Tibial artery (tissue), 4 donors: ENCODE measurements at regions not wholly inside any gene's neighbourhood (a gene's known extent, or its start where the extent isn't known, plus 50 kb on each side); places are given as distances from the start of the nearest gene placed in this dataset.
A peak's percentile ranks its signal among the peaks of the same experiment; 100 is the strongest.

Experiments used
- DNase-seq, 2 donors: peaks; one replicate each; pipeline ENCODE4 v3.0.0-alpha.2; 2019
- H3K27ac ChIP-seq, 2 donors: fragments of 200-600 bp; sonication (generic) in 1 of 2; 1 replicate in 1 of 2; 2 replicates in 1 of 2; pipeline ENCODE4 v1.5.1; 2018 to 2019; ENCODE audit warnings: mild to moderate bottlenecking in 1 of 2
- H3K27me3 ChIP-seq, 2 donors: fragments of 200-600 bp; sonication (generic) in 1 of 2; one replicate each; pipeline versions ENCODE4 v1.5.1 to v1.6.0; 2016 to 2019
- H3K36me3 ChIP-seq, 3 donors: fragments of 200-600 bp; sonication (generic) in 2 of 3; one replicate each; pipeline ENCODE4 v1.5.1; 2016 to 2019; ENCODE audit warnings: mild to moderate bottlenecking in 2 of 3
- H3K4me1 ChIP-seq, 4 donors: fragments of 200-600 bp; sonication (generic) in 2 of 4; 1 replicate in 3 of 4; 2 replicates in 1 of 4; pipeline ENCODE4 v1.5.1; 2016 to 2019
- H3K4me3 ChIP-seq, 2 donors: fragments of 200-600 bp; sonication (generic) in 1 of 2; 1 replicate in 1 of 2; 2 replicates in 1 of 2; pipeline ENCODE4 v1.5.1; 2018 to 2019; ENCODE audit warnings: mild to moderate bottlenecking in 2 of 2
- H3K9me3 ChIP-seq, 3 donors: fragments of 200-600 bp; sonication (generic) in 1 of 3; one replicate each; pipeline ENCODE4 v1.5.1; 2016 to 2019
- intact Hi-C: fragments of 100-400 bp; cut with DNase I; formaldehyde crosslinking; loops from one replicate; pipeline ENCODE4 v1.15.0; 2023; ENCODE audit warnings: low total_unique reads
- TF ChIP-seq, protein P1 (sequence below), 2 experiments: fragments of 200-600 bp in 1 of 2; fragments of 450-650 bp in 1 of 2; IDR thresholded peaks; one replicate each; pipeline ENCODE4 v1.5.1; 2017 to 2019; ENCODE audit warnings: antibody characterized with exemption in 2 of 2, mild to moderate bottlenecking in 1 of 2, moderate library complexity in 1 of 2

DNA sequence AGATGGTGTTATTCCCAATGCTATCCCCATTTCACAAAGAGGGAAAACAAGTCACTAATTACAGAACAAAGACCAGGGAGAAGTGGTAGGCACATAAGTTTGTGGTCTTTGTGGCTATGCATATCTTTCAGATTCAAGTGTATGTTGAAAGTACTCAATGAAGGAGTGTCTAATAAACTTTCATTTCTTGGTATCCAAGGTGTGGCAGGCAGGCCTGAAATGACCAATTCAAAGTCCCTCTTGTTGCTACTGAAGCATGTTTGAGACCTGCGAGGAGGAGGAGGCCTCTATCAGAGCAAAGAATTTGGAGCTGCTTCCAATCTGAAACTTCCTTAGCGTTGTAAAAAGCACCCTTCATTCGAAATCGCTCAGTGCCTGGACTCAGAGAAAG lies 60.9 kb upstream of the KLF7 start:
- H3K9me3 ChIP-seq, result no peaks in the 10 kb centered on the region
- H3K36me3 ChIP-seq, result no peaks in the 10 kb centered on the region
- H3K27me3 ChIP-seq, result no peaks in the 10 kb centered on the region
- TF ChIP-seq, protein P1, sequence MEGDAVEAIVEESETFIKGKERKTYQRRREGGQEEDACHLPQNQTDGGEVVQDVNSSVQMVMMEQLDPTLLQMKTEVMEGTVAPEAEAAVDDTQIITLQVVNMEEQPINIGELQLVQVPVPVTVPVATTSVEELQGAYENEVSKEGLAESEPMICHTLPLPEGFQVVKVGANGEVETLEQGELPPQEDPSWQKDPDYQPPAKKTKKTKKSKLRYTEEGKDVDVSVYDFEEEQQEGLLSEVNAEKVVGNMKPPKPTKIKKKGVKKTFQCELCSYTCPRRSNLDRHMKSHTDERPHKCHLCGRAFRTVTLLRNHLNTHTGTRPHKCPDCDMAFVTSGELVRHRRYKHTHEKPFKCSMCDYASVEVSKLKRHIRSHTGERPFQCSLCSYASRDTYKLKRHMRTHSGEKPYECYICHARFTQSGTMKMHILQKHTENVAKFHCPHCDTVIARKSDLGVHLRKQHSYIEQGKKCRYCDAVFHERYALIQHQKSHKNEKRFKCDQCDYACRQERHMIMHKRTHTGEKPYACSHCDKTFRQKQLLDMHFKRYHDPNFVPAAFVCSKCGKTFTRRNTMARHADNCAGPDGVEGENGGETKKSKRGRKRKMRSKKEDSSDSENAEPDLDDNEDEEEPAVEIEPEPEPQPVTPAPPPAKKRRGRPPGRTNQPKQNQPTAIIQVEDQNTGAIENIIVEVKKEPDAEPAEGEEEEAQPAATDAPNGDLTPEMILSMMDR (IDR thresholded peaks at IDR 0.05), result no peak
- peak overlapping the region; percentile 27 to 34 for H3K4me3 ChIP-seq
- peak overlapping the region; percentile 57 for H3K27ac ChIP-seq
- H3K4me1 ChIP-seq, result peaks cover 0 to 44% (median 24%) of the 10 kb centered on the region in 4 donors
- no peak for DNase-seq
- intact Hi-C loops, result loop anchor here (5.0 kb wide), 1 partner anchor 54 kb away; no protein-coding TSS in a partner anchor

DNA sequence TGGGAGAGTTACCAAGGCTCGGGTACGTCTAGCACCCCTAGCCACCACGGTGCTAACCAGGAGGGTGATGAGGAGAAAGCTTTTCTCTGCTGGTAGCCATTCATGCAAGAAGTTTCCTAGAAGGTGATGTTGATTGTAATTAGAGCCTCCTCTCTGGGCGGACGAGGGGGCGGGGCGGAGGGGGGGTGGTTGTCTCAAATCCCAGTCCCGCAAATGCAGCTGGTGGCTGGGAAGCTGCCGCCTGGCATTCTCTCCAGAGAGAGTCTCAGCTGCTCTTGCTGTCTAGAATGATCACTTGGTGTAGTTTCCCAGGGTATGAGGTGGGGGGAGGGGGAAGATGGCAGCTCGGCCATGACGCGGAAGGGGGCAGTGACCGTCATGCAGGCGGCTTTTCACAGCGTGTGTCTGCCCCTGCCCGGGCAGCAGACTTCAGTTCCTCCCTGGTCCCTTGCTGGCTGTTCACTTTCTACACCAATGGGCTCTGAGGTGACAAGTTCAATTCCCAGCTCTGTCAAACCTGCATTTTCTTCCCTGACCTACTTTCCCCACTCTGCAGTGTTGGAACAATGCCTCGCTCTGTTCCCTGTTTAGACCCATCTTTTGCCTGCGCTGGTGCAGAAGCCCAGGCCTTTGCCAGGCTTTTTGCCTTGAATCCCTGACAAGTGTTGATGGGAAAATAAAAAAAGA lies 61.5 kb upstream of the KLF7 start:
- DNase-seq, result no peak
- TF ChIP-seq, protein P1 (IDR thresholded peaks at IDR 0.05), result no peak
- peak overlapping the region; percentile 57 for H3K27ac ChIP-seq

DNA sequence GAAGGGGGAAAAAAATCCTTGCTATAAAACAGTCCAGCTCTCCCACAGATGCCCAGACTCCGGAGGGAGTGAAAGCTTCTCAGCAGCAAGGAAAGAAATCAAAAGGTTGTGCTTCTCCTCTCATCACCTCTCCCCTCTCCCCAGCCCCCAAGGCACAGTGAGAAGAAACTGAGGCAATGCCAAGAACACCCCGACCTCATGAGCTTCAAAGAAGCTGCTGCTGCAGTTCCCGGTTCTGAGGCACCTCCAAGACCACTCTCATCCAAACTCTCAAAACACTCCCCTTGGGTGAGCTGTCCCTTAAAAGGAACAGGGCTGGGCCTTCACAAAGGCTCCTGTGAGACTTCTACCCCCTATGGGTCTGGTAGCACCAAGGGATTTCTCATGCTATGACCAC lies 62.0 kb upstream of the KLF7 start:
- intact Hi-C loops, result loop anchor here (5.0 kb wide), 1 partner anchor 55 kb away; no protein-coding TSS in a partner anchor
- Histone ChIP-seq H3K4me3 (peak overlapping the region in 1 of 2 donors; percentile 34), H3K27me3 (no peaks in the 10 kb centered on the region), H3K9me3 (no peaks in the 10 kb centered on the region), H3K36me3 (no peaks in the 10 kb centered on the region), H3K27ac (peak overlapping the region; percentile 57), H3K4me1 (peaks cover 0 to 44% (median 24%) of the 10 kb centered on the region in 4 donors)
- TF ChIP-seq, protein P1 (IDR thresholded peaks at IDR 0.05), result no peak
- no peak for DNase-seq

More for the DNA sequence above, 61.5 kb upstream of the KLF7 start:
- Histone ChIP-seq H3K4me1 (peaks cover 0 to 44% (median 24%) of the 10 kb centered on the region in 4 donors), H3K4me3 (peak overlapping the region; percentile 27 to 34), H3K9me3 (no peaks in the 10 kb centered on the region), H3K27me3 (no peaks in the 10 kb centered on the region), H3K36me3 (no peaks in the 10 kb centered on the region)
- intact Hi-C loops, result loop anchor here (5.0 kb wide), 1 partner anchor 55 kb away; no protein-coding TSS in a partner anchor

DNA sequence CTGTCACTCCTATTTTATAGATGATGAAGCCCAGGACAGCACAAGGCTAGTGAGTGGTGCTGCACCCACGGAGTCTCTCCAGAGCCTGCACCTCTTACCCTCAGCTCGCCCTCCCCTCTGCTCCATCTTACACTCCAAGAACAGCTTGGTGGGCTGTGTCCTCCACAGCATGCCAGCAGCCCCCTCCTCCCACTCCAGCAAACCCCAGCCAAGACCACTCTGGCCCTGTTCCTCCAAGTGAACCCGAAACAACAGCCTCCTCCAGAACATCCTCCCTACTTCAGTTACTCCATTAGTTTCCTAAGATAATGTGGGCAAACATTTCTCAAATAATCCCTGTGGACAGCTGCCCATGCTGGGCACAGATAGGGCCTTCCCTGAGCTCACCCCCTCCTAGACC lies 62.7 kb upstream of the KLF7 start:
- Histone ChIP-seq H3K27ac (no peak overlapping the region), H3K4me1 (peaks cover 0 to 44% (median 24%) of the 10 kb centered on the region in 4 donors), H3K4me3 (no peak overlapping the region), H3K27me3 (no peaks in the 10 kb centered on the region), H3K36me3 (no peaks in the 10 kb centered on the region), H3K9me3 (no peaks in the 10 kb centered on the region)
- TF ChIP-seq, protein P1 (IDR thresholded peaks at IDR 0.05), result no peak
- no peak for DNase-seq
- intact Hi-C loops, result loop anchor here (5.0 kb wide), 1 partner anchor 56 kb away; no protein-coding TSS in a partner anchor

DNA sequence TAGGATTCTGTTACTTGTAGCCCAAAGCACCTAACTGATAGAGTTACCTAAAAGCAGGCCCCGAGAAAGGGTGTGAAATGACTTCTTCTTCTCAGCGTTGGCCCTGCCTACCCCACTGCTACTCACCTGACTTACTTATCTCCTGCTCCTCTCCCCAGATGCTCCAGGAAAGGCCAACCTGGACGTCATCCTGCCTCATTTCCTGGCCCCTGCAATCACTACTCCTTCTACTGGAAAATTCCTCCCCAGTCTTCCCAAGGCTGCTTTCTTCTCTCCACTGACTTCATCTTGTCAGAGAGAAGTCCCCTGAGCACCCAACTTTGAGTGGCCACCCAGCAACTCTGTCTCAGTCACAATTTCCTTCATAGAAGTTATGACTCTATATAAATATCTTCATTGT lies 63.4 kb upstream of the KLF7 start:
- intact Hi-C loops, result loop anchor here (5.0 kb wide), 1 partner anchor 57 kb away; no protein-coding TSS in a partner anchor

More for the DNA sequence above, 63.4 kb upstream of the KLF7 start:
- Histone ChIP-seq H3K9me3 (no peaks in the 10 kb centered on the region), H3K4me3 (no peak overlapping the region), H3K36me3 (no peaks in the 10 kb centered on the region), H3K4me1 (peaks cover 0 to 42% (median 24%) of the 10 kb centered on the region in 4 donors), H3K27me3 (no peaks in the 10 kb centered on the region), H3K27ac (no peak overlapping the region)
- TF ChIP-seq, protein P1 (IDR thresholded peaks at IDR 0.05), result no peak
- DNase-seq, result no peak
